Panc1 (cell line): ENCODE measurements at regions not wholly inside any gene's neighbourhood (a gene's known extent, or its start where the extent isn't known, plus 50 kb on each side); places are given as distances from the start of the nearest gene placed in this dataset.

Experiments
- ATAC-seq: fragments of 200-7000 bp; cut with Tn5 transposase; 2 replicates; pipeline ENCODE4 v1.9.1; 2020; ENCODE audit warnings: mild to moderate bottlenecking, moderate library complexity
- BruUV-seq: library from RNA; stranded (reverse); fragments of 400-500 nt; replicated peaks from 2 replicates; lab custom pipeline; 2021; lab: Mats Ljungman, UMichigan
- CTCF ChIA-PET: fragments of 300-600 bp; sonication (Branson Sonifier 250); formaldehyde crosslinking; loops from one replicate; lab custom pipeline; 2022; ENCODE audit warnings: antibody characterized with exemption; lab: Charles Lee
- POLR2A ChIA-PET: fragments of 300-600 bp; sonication (Branson Sonifier 250); formaldehyde crosslinking; loops from one replicate; lab custom pipeline; 2022; ENCODE audit warnings: antibody characterized with exemption; lab: Charles Lee
- DNase-seq: peaks from one replicate; pipeline ENCODE4 v3.0.0-alpha.2; 2010; ENCODE audit warnings: low read depth, low spot score
- H3K27ac ChIP-seq: 2 replicates; pipeline ENCODE4 v1.5.1; 2011; ENCODE audit warnings: mild to moderate bottlenecking, low read length, inconsistent platforms
- H3K27me3 ChIP-seq: fragments of 200-500 bp; sonication (Bioruptor generic); 2 replicates; pipeline ENCODE4 v1.6.0; 2014; ENCODE audit warnings: low read length, inconsistent platforms; ENCODE audit not compliant: control insufficient read depth, insufficient read depth
- H3K36me3 ChIP-seq: fragments of 200-500 bp; sonication (Bioruptor generic); 2 replicates; pipeline ENCODE4 v1.5.1; 2014; ENCODE audit warnings: inconsistent platforms, mild to moderate bottlenecking, low read length, moderate library complexity; ENCODE audit not compliant: control insufficient read depth, insufficient read depth
- H3K4me1 ChIP-seq: 2 replicates; pipeline ENCODE4 v1.5.1; 2011; ENCODE audit warnings: inconsistent platforms, mild to moderate bottlenecking, low read length, moderate library complexity; ENCODE audit not compliant: control insufficient read depth, insufficient read depth
- H3K4me3 ChIP-seq, 2 experiments: 2 replicates each; pipeline ENCODE4 v1.5.1; 2011 to 2012; ENCODE audit warnings: low read depth in 2 of 2, low read length in 2 of 2, mild to moderate bottlenecking in 2 of 2, inconsistent platforms in 1 of 2, moderate library complexity in 1 of 2
- H3K9me3 ChIP-seq: fragments of 200-500 bp; sonication (Bioruptor generic); 2 replicates; pipeline ENCODE4 v1.5.1; 2014; ENCODE audit warnings: low read depth, mild to moderate bottlenecking, inconsistent platforms, low read length, moderate library complexity; ENCODE audit not compliant: control insufficient read depth, insufficient read depth
- CTCF ChIP-seq: fragments of 450-650 bp; IDR thresholded peaks from 2 replicates; pipeline ENCODE4 v1.5.1; 2017; ENCODE audit warnings: mild to moderate bottlenecking
- POLR2AphosphoS5 ChIP-seq: IDR thresholded peaks from 2 replicates; pipeline ENCODE4 v1.6.1; 2012; ENCODE audit warnings: mild to moderate bottlenecking, low read depth, low read length, moderate library complexity
- REST ChIP-seq, 2 experiments: IDR thresholded peaks; 2 replicates each; pipeline ENCODE4 v1.6.1; 2011 to 2012; ENCODE audit warnings: low read depth in 2 of 2, control low read depth in 1 of 2, low read length in 1 of 2, mild to moderate bottlenecking in 1 of 2, moderate library complexity in 1 of 2; ENCODE audit not compliant: insufficient read depth in 1 of 2
- SIN3A ChIP-seq: IDR thresholded peaks from 2 replicates; pipeline ENCODE4 v1.6.1; 2012; ENCODE audit warnings: low read depth, mild to moderate bottlenecking, low read length, moderate library complexity, borderline replicate concordance; ENCODE audit not compliant: insufficient read depth
- TCF7L2 ChIP-seq: IDR thresholded peaks from 2 replicates; pipeline ENCODE4 v1.6.1; 2011; ENCODE audit warnings: mild to moderate bottlenecking, low read depth, low read length, inconsistent platforms
- in situ Hi-C: cut with HindIII; loops from 2 replicates; pipeline ENCODE4 v1.10.0; 2016; ENCODE audit warnings: low sequenced_read_pairs, low pct_unique_long_range_greater_than_20kb
- intact Hi-C: fragments of 100-400 bp; cut with micrococcal nuclease; formaldehyde crosslinking; loops from one replicate; pipeline ENCODE4 v1.10.0; 2022; ENCODE audit not compliant: unreplicated experiment

GRCh38 chr5:68077349-68077894 is 138.1 kb upstream of the PIK3R1 start:
- ATAC-seq (no peak), DNase-seq (no peak)
- POLR2A ChIA-PET: no interaction called here
- TF ChIP-seq POLR2AphosphoS5 (no peak), CTCF (no peak), REST (IDR thresholded peaks at IDR 0.05; ENCODE audit: insufficient read depth in 1 of 2, low read depth in 2 of 2, low read length in 1 of 2) (no peak), SIN3A (no peak), TCF7L2 (no peak)
- Histone ChIP-seq H3K27ac (no peak overlapping the region), H3K4me3 (no peak overlapping the region), H3K4me1 (no peaks in the 10 kb centered on the region), H3K9me3 (no peaks in the 10 kb centered on the region), H3K36me3 (no peaks in the 10 kb centered on the region), H3K27me3 (no peaks in the 10 kb centered on the region)
- CTCF ChIA-PET: no interaction called here
- BruUV-seq: no TSS peak
- in situ Hi-C loops (no loop called here), intact Hi-C loops (no loop called here)

- no peaks in the 10 kb centered on the region for H3K9me3 ChIP-seq
- DNase-seq: no peak
- TF ChIP-seq CTCF (no peak), SIN3A (no peak), REST (IDR thresholded peaks at IDR 0.05; ENCODE audit: insufficient read depth in 1 of 2, low read depth in 2 of 2, low read length in 1 of 2) (no peak), TCF7L2 (no peak), POLR2AphosphoS5 (no peak)
- POLR2A ChIA-PET: no interaction called here
- in situ Hi-C loops: no loop called here
- CTCF ChIA-PET: no interaction called here
- no peak overlapping the region for H3K27ac ChIP-seq
- no peak for ATAC-seq
- H3K4me3 ChIP-seq: no peak overlapping the region
- H3K27me3 ChIP-seq: no peaks in the 10 kb centered on the region
- intact Hi-C loops: no loop called here
- H3K36me3 ChIP-seq: no peaks in the 10 kb centered on the region
- BruUV-seq: no TSS peak
- H3K4me1 ChIP-seq: no peaks in the 10 kb centered on the region
These were observed 140.9 kb upstream of the PIK3R1 start for GRCh38 chr5:68074633-68075032.
